ENCODE measurements at regions not wholly inside any gene's neighbourhood (a gene's known extent, or its start where the extent isn't known, plus 50 kb on each side); places are given as distances from the start of the nearest gene placed in this dataset.

- no peak for DNase-seq
- Mint-ChIP-seq H3K27ac (no peak overlapping the region), H3K27me3 (ENCODE audit: low read depth in 3 of 3) (peaks cover 0 to 3% (median 2%) of the 10 kb centered on the region in 3 donors)
These were observed 187.9 kb upstream of the LPP start for GRCh38 chr3:187966096-187966495.

GRCh38 chr3:187966636-187967406 is 187.1 kb upstream of the LPP start:
- Mint-ChIP-seq H3K9me3 (no peaks in the 10 kb centered on the region), H3K4me3 (no peak overlapping the region), H3K27ac (no peak overlapping the region), H3K36me3 (no peaks in the 10 kb centered on the region), H3K4me1 (peaks cover 3 to 8% of the 10 kb centered on the region in 2 donors), H3K27me3 (ENCODE audit: low read depth in 3 of 3) (peaks cover 0 to 3% (median 2%) of the 10 kb centered on the region in 3 donors)
- no peak for DNase-seq

More at GRCh38 chr3:187966096-187966495, 187.9 kb upstream of the LPP start:
- H3K9me3 Mint-ChIP-seq, result no peaks in the 10 kb centered on the region
- H3K4me3 Mint-ChIP-seq, result no peak overlapping the region
- H3K36me3 Mint-ChIP-seq, result no peaks in the 10 kb centered on the region
- H3K4me1 Mint-ChIP-seq, result peaks cover 3 to 8% of the 10 kb centered on the region in 2 donors

- peaks cover 0 to 6% (median 2%) of the 10 kb centered on the region in 3 donors for H3K27me3 Mint-ChIP-seq (ENCODE audit: low read depth in 3 of 3)
- H3K4me3 Mint-ChIP-seq, result no peak overlapping the region
- no peak overlapping the region for H3K27ac Mint-ChIP-seq
- no peaks in the 10 kb centered on the region for H3K36me3 Mint-ChIP-seq
- no peaks in the 10 kb centered on the region for H3K9me3 Mint-ChIP-seq
- DNase-seq, result no peak
- peaks cover 7 to 9% of the 10 kb centered on the region in 2 donors for H3K4me1 Mint-ChIP-seq
These were observed 186.0 kb upstream of the LPP start for GRCh38 chr3:187967993-187968392.

GRCh38 chr3:187968883-187969580 is 184.9 kb upstream of the LPP start:
- no peaks in the 10 kb centered on the region for H3K9me3 Mint-ChIP-seq
- no peak overlapping the region for H3K4me3 Mint-ChIP-seq
- peaks cover 0 to 6% (median 2%) of the 10 kb centered on the region in 3 donors for H3K27me3 Mint-ChIP-seq (ENCODE audit: low read depth in 3 of 3)
- peak overlapping the region in 1 of 6 donors; percentile 12 for H3K27ac Mint-ChIP-seq
- DNase-seq, result no peak
- peaks cover 14 to 18% of the 10 kb centered on the region in 2 donors for H3K4me1 Mint-ChIP-seq
- H3K36me3 Mint-ChIP-seq, result no peaks in the 10 kb centered on the region

- Mint-ChIP-seq H3K9me3 (no peaks in the 10 kb centered on the region), H3K27me3 (ENCODE audit: low read depth in 3 of 3) (peaks cover 0 to 6% (median 2%) of the 10 kb centered on the region in 3 donors), H3K4me1 (peaks cover 20 to 24% of the 10 kb centered on the region in 2 donors), H3K36me3 (no peaks in the 10 kb centered on the region), H3K27ac (peak overlapping the region in 1 of 6 donors; percentile 12), H3K4me3 (no peak overlapping the region)
- no peak for DNase-seq
These were observed 184.4 kb upstream of the LPP start for GRCh38 chr3:187969581-187969950.

GRCh38 chr3:187970106-187970505 is 183.9 kb upstream of the LPP start:
- Mint-ChIP-seq H3K4me3 (no peak overlapping the region), H3K27ac (no peak overlapping the region), H3K27me3 (ENCODE audit: low read depth in 3 of 3) (peaks cover 0 to 6% (median 2%) of the 10 kb centered on the region in 3 donors), H3K4me1 (peaks cover 25 to 29% of the 10 kb centered on the region in 2 donors), H3K9me3 (no peaks in the 10 kb centered on the region), H3K36me3 (no peaks in the 10 kb centered on the region)
- no peak for DNase-seq

GRCh38 chr3:187971629-187972028 is 182.3 kb upstream of the LPP start:
- Mint-ChIP-seq H3K9me3 (no peaks in the 10 kb centered on the region), H3K36me3 (no peaks in the 10 kb centered on the region), H3K27ac (peak overlapping the region in 2 of 6 donors; percentile 5 to 12), H3K4me1 (peaks cover 34 to 36% of the 10 kb centered on the region in 2 donors), H3K27me3 (ENCODE audit: low read depth in 3 of 3) (peaks cover 0 to 5% (median 0%) of the 10 kb centered on the region in 3 donors), H3K4me3 (no peak overlapping the region)
- DNase-seq, result no peak

- H3K27ac Mint-ChIP-seq, result no peak overlapping the region
- H3K36me3 Mint-ChIP-seq, result no peaks in the 10 kb centered on the region
- no peak overlapping the region for H3K4me3 Mint-ChIP-seq
- peaks cover 34 to 37% of the 10 kb centered on the region in 2 donors for H3K4me1 Mint-ChIP-seq
- H3K27me3 Mint-ChIP-seq (ENCODE audit: low read depth in 3 of 3), result peaks cover 0 to 5% (median 0%) of the 10 kb centered on the region in 3 donors
- H3K9me3 Mint-ChIP-seq, result no peaks in the 10 kb centered on the region
- DNase-seq, result no peak
These were observed 181.5 kb upstream of the LPP start for GRCh38 chr3:187972454-187972853.

GRCh38 chr3:187973977-187974870 is 179.7 kb upstream of the LPP start:
- Mint-ChIP-seq H3K9me3 (no peaks in the 10 kb centered on the region), H3K36me3 (no peaks in the 10 kb centered on the region), H3K4me1 (peaks cover 44 to 50% of the 10 kb centered on the region in 2 donors), H3K4me3 (peak overlapping the region; percentile 61 to 77 (median 71)), H3K27ac (peak overlapping the region; percentile 50 to 87 (median 72)), H3K27me3 (ENCODE audit: low read depth in 3 of 3) (peaks cover 0 to 5% (median 0%) of the 10 kb centered on the region in 3 donors)
- peak in 1 of 3 donors; percentile 40 for DNase-seq

GRCh38 chr3:187974871-187975271 is 179.1 kb upstream of the LPP start:
- Mint-ChIP-seq H3K9me3 (no peaks in the 10 kb centered on the region), H3K27ac (peak overlapping the region; percentile 50 to 87 (median 72)), H3K4me3 (peak overlapping the region; percentile 61 to 77 (median 71)), H3K36me3 (no peaks in the 10 kb centered on the region), H3K4me1 (peaks cover 49 to 57% of the 10 kb centered on the region in 2 donors), H3K27me3 (ENCODE audit: low read depth in 3 of 3) (peaks cover 0 to 4% (median 0%) of the 10 kb centered on the region in 3 donors)
- DNase-seq, result peak; percentile 22 to 40 (median 40)

- DNase-seq, result no peak
These were observed 178.2 kb upstream of the LPP start for GRCh38 chr3:187975561-187976364.

GRCh38 chr3:187976365-187976900 is 177.5 kb upstream of the LPP start:
- H3K27ac Mint-ChIP-seq, result peak overlapping the region in 1 of 6 donors; percentile 20
- no peaks in the 10 kb centered on the region for H3K9me3 Mint-ChIP-seq
- no peak overlapping the region for H3K4me3 Mint-ChIP-seq
- DNase-seq, result no peak
- H3K36me3 Mint-ChIP-seq, result no peaks in the 10 kb centered on the region
- peaks cover 0 to 4% (median 0%) of the 10 kb centered on the region in 3 donors for H3K27me3 Mint-ChIP-seq (ENCODE audit: low read depth in 3 of 3)
- peaks cover 49 to 61% of the 10 kb centered on the region in 2 donors for H3K4me1 Mint-ChIP-seq

More at GRCh38 chr3:187975561-187976364, 178.2 kb upstream of the LPP start:
- H3K9me3 Mint-ChIP-seq, result no peaks in the 10 kb centered on the region
- H3K4me1 Mint-ChIP-seq, result peaks cover 49 to 61% of the 10 kb centered on the region in 2 donors
- H3K27ac Mint-ChIP-seq, result peak overlapping the region in 4 of 6 donors; percentile 50 to 87 (median 72)
- H3K36me3 Mint-ChIP-seq, result no peaks in the 10 kb centered on the region
- peak overlapping the region in 2 of 5 donors; percentile 61 to 72 for H3K4me3 Mint-ChIP-seq
- peaks cover 0 to 4% (median 0%) of the 10 kb centered on the region in 3 donors for H3K27me3 Mint-ChIP-seq (ENCODE audit: low read depth in 3 of 3)

Measured in immature natural killer cell (primary cell).